ENCODE measurements at regions not wholly inside any gene's neighbourhood (a gene's known extent, or its start where the extent isn't known, plus 50 kb on each side); places are given as distances from the start of the nearest gene placed in this dataset.

DNA sequence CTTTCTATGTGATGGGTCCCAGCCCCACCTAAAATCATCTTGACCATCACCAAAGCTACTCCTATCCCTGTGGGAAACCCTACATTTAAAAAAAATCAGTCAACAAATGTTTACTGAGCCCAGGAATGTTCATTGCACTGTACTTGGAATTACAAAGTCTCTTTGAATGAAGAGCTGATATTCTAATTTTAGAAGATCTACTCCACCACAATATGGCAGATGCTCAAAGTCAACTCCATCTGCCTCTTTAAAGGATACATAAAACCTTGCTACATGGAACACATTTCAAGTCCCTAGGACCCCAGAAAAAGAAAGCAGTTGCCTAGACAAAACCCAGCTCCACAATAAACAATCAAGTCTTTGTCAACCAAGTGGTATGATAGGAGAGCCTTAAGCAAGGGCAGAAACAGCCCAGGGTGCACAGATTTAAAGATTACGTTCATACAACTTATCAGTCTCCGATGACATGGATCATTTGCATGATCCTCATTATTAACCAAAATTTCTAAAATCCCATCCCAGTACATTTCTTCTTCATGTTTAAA, 234.3 kb upstream of the ACVR2A start:
- POLR2A ChIA-PET = no interaction called here
- Histone ChIP-seq H3K9me3 (ENCODE audit: control insufficient read depth, insufficient read depth, low read depth, low read length) (no peaks in the 10 kb centered on the region), H3K4me1 (ENCODE audit: control insufficient read depth, insufficient read depth, low read length) (no peaks in the 10 kb centered on the region), H3K4me3 (ENCODE audit: low read depth, low read length) (no peak overlapping the region), H3K36me3 (ENCODE audit: control insufficient read depth in 2 of 2, insufficient read depth in 1 of 2, low read length in 2 of 2) (no peaks in the 10 kb centered on the region), H3K27ac (ENCODE audit: extremely low read depth, low read depth, low read length) (no peak overlapping the region)
- TF ChIP-seq, protein P1, sequence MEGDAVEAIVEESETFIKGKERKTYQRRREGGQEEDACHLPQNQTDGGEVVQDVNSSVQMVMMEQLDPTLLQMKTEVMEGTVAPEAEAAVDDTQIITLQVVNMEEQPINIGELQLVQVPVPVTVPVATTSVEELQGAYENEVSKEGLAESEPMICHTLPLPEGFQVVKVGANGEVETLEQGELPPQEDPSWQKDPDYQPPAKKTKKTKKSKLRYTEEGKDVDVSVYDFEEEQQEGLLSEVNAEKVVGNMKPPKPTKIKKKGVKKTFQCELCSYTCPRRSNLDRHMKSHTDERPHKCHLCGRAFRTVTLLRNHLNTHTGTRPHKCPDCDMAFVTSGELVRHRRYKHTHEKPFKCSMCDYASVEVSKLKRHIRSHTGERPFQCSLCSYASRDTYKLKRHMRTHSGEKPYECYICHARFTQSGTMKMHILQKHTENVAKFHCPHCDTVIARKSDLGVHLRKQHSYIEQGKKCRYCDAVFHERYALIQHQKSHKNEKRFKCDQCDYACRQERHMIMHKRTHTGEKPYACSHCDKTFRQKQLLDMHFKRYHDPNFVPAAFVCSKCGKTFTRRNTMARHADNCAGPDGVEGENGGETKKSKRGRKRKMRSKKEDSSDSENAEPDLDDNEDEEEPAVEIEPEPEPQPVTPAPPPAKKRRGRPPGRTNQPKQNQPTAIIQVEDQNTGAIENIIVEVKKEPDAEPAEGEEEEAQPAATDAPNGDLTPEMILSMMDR (tag by site-specific recombination; IDR thresholded peaks at IDR 0.05) = no peak
- TF ChIP-seq GLIS1 (tag by site-specific recombination; IDR thresholded peaks at IDR 0.05) = no peak
- CTCF ChIA-PET = interaction anchor here (0.6 to 0.9 kb wide), 2 partner anchors 70 to 565 kb away, joined by 5 read pairs; no protein-coding TSS in a partner anchor

DNA sequence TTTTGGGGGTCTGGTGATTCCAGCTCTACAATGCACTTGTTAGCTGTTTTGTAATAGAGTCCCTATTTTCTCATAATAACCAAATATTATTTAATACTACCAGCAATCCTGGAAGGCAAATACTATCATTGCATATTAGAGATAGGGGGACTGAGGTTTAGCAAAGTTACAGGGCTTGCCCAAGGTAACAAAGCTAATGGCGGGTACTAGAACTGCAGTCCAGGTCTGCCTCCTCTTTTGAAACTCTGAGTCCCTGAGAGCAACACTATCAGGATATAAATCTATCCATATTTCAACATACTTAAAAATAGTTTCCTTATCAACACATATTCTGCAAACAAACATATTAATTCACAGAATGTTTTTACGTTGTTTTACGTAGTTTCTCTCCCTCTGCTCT, 235.5 kb upstream of the ACVR2A start:
- TF ChIP-seq ZNF776 (tag by site-specific recombination; IDR thresholded peaks at IDR 0.05; ENCODE audit: borderline replicate concordance) = no peak
- TF ChIP-seq REPIN1 (tag by site-specific recombination; IDR thresholded peaks at IDR 0.05; ENCODE audit: low read depth) = no peak
- TF ChIP-seq ZNF785 (tag by site-specific recombination; IDR thresholded peaks at IDR 0.05) = no peak
- no peak for TF ChIP-seq WT1 (tag by site-specific recombination; IDR thresholded peaks at IDR 0.05)
- no peak for TF ChIP-seq ZNF335 (tag by site-specific recombination; conservative IDR thresholded peaks at IDR 0.05)
- no peak for TF ChIP-seq ZNF341 (tag by site-specific recombination; IDR thresholded peaks at IDR 0.05; ENCODE audit: low read depth)
- TF ChIP-seq ZNF202 (tag by site-specific recombination; IDR thresholded peaks at IDR 0.05; ENCODE audit: borderline replicate concordance) = no peak
- TF ChIP-seq, protein P2, sequence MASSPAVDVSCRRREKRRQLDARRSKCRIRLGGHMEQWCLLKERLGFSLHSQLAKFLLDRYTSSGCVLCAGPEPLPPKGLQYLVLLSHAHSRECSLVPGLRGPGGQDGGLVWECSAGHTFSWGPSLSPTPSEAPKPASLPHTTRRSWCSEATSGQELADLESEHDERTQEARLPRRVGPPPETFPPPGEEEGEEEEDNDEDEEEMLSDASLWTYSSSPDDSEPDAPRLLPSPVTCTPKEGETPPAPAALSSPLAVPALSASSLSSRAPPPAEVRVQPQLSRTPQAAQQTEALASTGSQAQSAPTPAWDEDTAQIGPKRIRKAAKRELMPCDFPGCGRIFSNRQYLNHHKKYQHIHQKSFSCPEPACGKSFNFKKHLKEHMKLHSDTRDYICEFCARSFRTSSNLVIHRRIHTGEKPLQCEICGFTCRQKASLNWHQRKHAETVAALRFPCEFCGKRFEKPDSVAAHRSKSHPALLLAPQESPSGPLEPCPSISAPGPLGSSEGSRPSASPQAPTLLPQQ (tag by site-specific recombination; IDR thresholded peaks at IDR 0.05) = no peak
- TF ChIP-seq ZNF157 (tag by site-specific recombination; IDR thresholded peaks at IDR 0.05) = no peak
- no peak for TF ChIP-seq HOXC10 (CRISPR knock-in tag; IDR thresholded peaks at IDR 0.05)
- TF ChIP-seq SP3 (tag by site-specific recombination; IDR thresholded peaks at IDR 0.05) = no peak
- TF ChIP-seq YY1 (tag by site-specific recombination; IDR thresholded peaks at IDR 0.05) = no peak
- no peak for TF ChIP-seq BCL11B (tag by site-specific recombination; IDR thresholded peaks at IDR 0.05; ENCODE audit: low read depth)
- H3K27ac ChIP-seq (ENCODE audit: extremely low read depth, low read depth, low read length) = no peak overlapping the region
- H3K4me3 ChIP-seq (ENCODE audit: low read depth, low read length) = no peak overlapping the region
- ChIA-PET POLR2A (no interaction called here), CTCF (no interaction called here)
- H3K9me3 ChIP-seq (ENCODE audit: control insufficient read depth, insufficient read depth, low read depth, low read length) = no peaks in the 10 kb centered on the region
- no peaks in the 10 kb centered on the region for H3K4me1 ChIP-seq (ENCODE audit: control insufficient read depth, insufficient read depth, low read length)
- H3K36me3 ChIP-seq (ENCODE audit: control insufficient read depth in 2 of 2, insufficient read depth in 1 of 2, low read length in 2 of 2) = no peaks in the 10 kb centered on the region

DNA sequence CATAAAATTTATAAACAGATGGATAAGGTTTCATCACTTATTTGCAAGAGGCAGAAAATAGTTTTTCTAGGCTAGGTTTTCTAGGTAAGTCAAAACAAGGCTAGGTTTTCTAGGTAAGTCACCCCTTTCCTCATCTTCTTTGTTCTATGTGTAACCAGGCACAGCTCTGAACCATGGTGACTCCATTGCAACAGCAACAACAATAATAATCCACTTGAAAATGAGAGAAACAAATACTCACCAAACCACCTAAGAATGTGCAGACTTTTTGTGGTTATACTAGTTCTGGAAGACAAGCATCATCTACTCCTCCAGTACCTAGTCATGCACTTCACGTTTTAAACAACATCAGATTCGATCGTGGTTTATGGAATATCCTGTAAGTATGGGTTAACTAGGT, 237.4 kb upstream of the ACVR2A start:
- TF ChIP-seq ZNF843 (tag by site-specific recombination; IDR thresholded peaks at IDR 0.05) (no peak), ZSCAN23 (tag by site-specific recombination; IDR thresholded peaks at IDR 0.05) (no peak), ZNF239 (tag by site-specific recombination; IDR thresholded peaks at IDR 0.05) (no peak)
- TF ChIP-seq, protein P3, sequence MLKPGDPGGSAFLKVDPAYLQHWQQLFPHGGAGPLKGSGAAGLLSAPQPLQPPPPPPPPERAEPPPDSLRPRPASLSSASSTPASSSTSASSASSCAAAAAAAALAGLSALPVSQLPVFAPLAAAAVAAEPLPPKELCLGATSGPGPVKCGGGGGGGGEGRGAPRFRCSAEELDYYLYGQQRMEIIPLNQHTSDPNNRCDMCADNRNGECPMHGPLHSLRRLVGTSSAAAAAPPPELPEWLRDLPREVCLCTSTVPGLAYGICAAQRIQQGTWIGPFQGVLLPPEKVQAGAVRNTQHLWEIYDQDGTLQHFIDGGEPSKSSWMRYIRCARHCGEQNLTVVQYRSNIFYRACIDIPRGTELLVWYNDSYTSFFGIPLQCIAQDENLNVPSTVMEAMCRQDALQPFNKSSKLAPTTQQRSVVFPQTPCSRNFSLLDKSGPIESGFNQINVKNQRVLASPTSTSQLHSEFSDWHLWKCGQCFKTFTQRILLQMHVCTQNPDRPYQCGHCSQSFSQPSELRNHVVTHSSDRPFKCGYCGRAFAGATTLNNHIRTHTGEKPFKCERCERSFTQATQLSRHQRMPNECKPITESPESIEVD (tag by site-specific recombination; IDR thresholded peaks at IDR 0.05) = no peak
- Histone ChIP-seq H3K27ac (ENCODE audit: extremely low read depth, low read depth, low read length) (no peak overlapping the region), H3K9me3 (ENCODE audit: control insufficient read depth, insufficient read depth, low read depth, low read length) (no peaks in the 10 kb centered on the region), H3K36me3 (ENCODE audit: control insufficient read depth in 2 of 2, insufficient read depth in 1 of 2, low read length in 2 of 2) (no peaks in the 10 kb centered on the region), H3K4me1 (ENCODE audit: control insufficient read depth, insufficient read depth, low read length) (no peaks in the 10 kb centered on the region), H3K4me3 (ENCODE audit: low read depth, low read length) (no peak overlapping the region)
- ChIA-PET CTCF (no interaction called here), POLR2A (no interaction called here)

Measured in HEK293 (cell line).